GM12878 (cell line): ENCODE measurements at regions not wholly inside any gene's neighbourhood (a gene's known extent, or its start where the extent isn't known, plus 50 kb on each side); places are given as distances from the start of the nearest gene placed in this dataset.

Experiments
- ATAC-seq: fragments of 200-7000 bp; cut with Tn5 transposase; 3 replicates; pipeline ENCODE4 v1.9.1; 2020; ENCODE audit warnings: mild to moderate bottlenecking, moderate library complexity
- BruUV-seq: library from RNA; stranded (reverse); fragments of 400-500 nt; replicated peaks from 2 replicates; lab custom pipeline; 2021; lab: Mats Ljungman, UMichigan
- CTCF ChIA-PET: fragments of 300-600 bp; sonication (Branson Sonifier 250); formaldehyde crosslinking; extraction: SDS; loops from one replicate; lab custom pipeline; 2021; ENCODE audit warnings: inconsistent platforms; lab: Yijun Ruan, JAX
- POLR2A ChIA-PET: fragments of 350-600 bp; formaldehyde crosslinking; extraction: SDS; loops from one replicate; lab custom pipeline; 2021; ENCODE audit warnings: inconsistent platforms; lab: Charles Lee
- RAD21 ChIA-PET: fragments of 300-600 bp; sonication (Branson Sonifier 250); formaldehyde crosslinking; loops from one replicate; lab custom pipeline; 2023; ENCODE audit warnings: antibody characterized with exemption; ENCODE audit not compliant: unreplicated experiment; lab: Charles Lee
- SMC1A ChIA-PET: fragments of 300-600 bp; sonication (Branson Sonifier 250); formaldehyde crosslinking; loops from one replicate; lab custom pipeline; 2023; ENCODE audit not compliant: unreplicated experiment, uncharacterized antibody; lab: Charles Lee
- DNase-seq: peaks from one replicate; pipeline ENCODE4 v3.0.0-alpha.2; 2011; ENCODE audit warnings: low read depth, low spot score
- FAIRE-seq: peaks from 3 replicates; lab custom pipeline; 2011; peaks lifted over from hg19 to GRCh38; lab: Jason Lieb, UNC
- H2AFZ ChIP-seq: 2 replicates; pipeline ENCODE4 v1.6.0; 2011; ENCODE audit warnings: low read depth, low read length, control low read depth; ENCODE audit not compliant: control insufficient read depth
- H3K27ac ChIP-seq: 2 replicates; pipeline ENCODE4 v1.5.1; 2011; ENCODE audit warnings: control low read depth; ENCODE audit not compliant: control insufficient read depth, insufficient read depth
- H3K27me3 ChIP-seq, 2 experiments: replicated peaks in 1 of 2; 2 replicates each; pipeline versions ENCODE4 v1.6.0 to v1.6.1; 2011; ENCODE audit warnings: low read length in 1 of 2; ENCODE audit not compliant: control insufficient read depth in 2 of 2, insufficient read depth in 2 of 2
- H3K36me3 ChIP-seq, 2 experiments: 2 replicates each; pipeline ENCODE4 v1.5.1; 2011; ENCODE audit warnings: low read length in 1 of 2; ENCODE audit not compliant: control insufficient read depth in 2 of 2, insufficient read depth in 2 of 2
- H3K4me1 ChIP-seq: 2 replicates; pipeline ENCODE4 v1.6.1; 2011; ENCODE audit warnings: mild to moderate bottlenecking, low read length, moderate library complexity, mixed read lengths; ENCODE audit not compliant: control insufficient read depth, insufficient read depth
- H3K4me2 ChIP-seq: 2 replicates; pipeline ENCODE4 v1.6.0; 2011; ENCODE audit warnings: control low read depth; ENCODE audit not compliant: control insufficient read depth, insufficient read depth
- H3K4me3 ChIP-seq: fragments of 200-600 bp; sonication (generic); 2 replicates; pipeline ENCODE4 v1.5.1; 2016
- H3K79me2 ChIP-seq: 2 replicates; pipeline ENCODE4 v1.6.0; 2011; ENCODE audit warnings: low read length; ENCODE audit not compliant: control insufficient read depth, insufficient read depth
- H3K9ac ChIP-seq: 2 replicates; pipeline ENCODE4 v1.8.0; 2011; ENCODE audit warnings: low read length, control low read depth, mixed read lengths; ENCODE audit not compliant: control insufficient read depth, insufficient read depth
- H3K9me3 ChIP-seq: replicated peaks from 3 replicates; pipeline ENCODE4 v1.5.1; 2011; ENCODE audit warnings: mild to moderate bottlenecking, low read length; ENCODE audit not compliant: control insufficient read depth, insufficient read depth
- H4K20me1 ChIP-seq: 2 replicates; pipeline ENCODE4 v1.6.0; 2011; ENCODE audit not compliant: control insufficient read depth, insufficient read depth
- ASH2L ChIP-seq: fragments of 300-600, 200-600 bp; sonication (generic); IDR thresholded peaks from 2 replicates; pipeline ENCODE4 v1.6.1; 2017; ENCODE audit warnings: low read depth, mild to moderate bottlenecking, borderline replicate concordance
- BCL3 ChIP-seq: IDR thresholded peaks from 2 replicates; pipeline ENCODE4 v1.6.1; 2011; ENCODE audit warnings: borderline replicate concordance, low read depth, mild to moderate bottlenecking, moderate library complexity, low read length; ENCODE audit not compliant: insufficient read depth, poor library complexity, severe bottlenecking
- DPF2 ChIP-seq: fragments of 450-650 bp; IDR thresholded peaks from 2 replicates; pipeline ENCODE4 v1.6.1; 2017; ENCODE audit warnings: mild to moderate bottlenecking
- EED ChIP-seq: sonication (generic); IDR thresholded peaks from 2 replicates; pipeline ENCODE4 v1.6.1; 2016; ENCODE audit warnings: antibody characterized with exemption, low read depth
- EGR1 ChIP-seq, 2 experiments: IDR thresholded peaks; 1 replicate in 1 of 2; 2 replicates in 1 of 2; pipeline ENCODE4 v1.6.1; 2011 to 2012; ENCODE audit warnings: low read depth in 2 of 2, low read length in 2 of 2, borderline replicate concordance in 1 of 2, mild to moderate bottlenecking in 1 of 2, moderate library complexity in 1 of 2
- EP300 ChIP-seq, 2 experiments: fragments of 150-350 bp in 1 of 2; IDR thresholded peaks; 2 replicates each; pipeline ENCODE4 v1.6.1; 2011 to 2012; ENCODE audit warnings: low read depth in 2 of 2, low read length in 2 of 2, borderline replicate concordance in 1 of 2, improper control_type of control experiment in 1 of 2, inconsistent platforms in 1 of 2; ENCODE audit not compliant: control insufficient read depth in 1 of 2
- ESRRA ChIP-seq: IDR thresholded peaks from 2 replicates; pipeline ENCODE4 v1.6.1; 2012; ENCODE audit warnings: mild to moderate bottlenecking, low read length, improper control_type of control experiment
- FOXK2 ChIP-seq: fragments of 450-650 bp; IDR thresholded peaks from 2 replicates; pipeline ENCODE4 v1.6.1; 2017; ENCODE audit warnings: mild to moderate bottlenecking, moderate library complexity
- HCFC1 ChIP-seq: fragments of 150-350 bp; IDR thresholded peaks from 2 replicates; pipeline ENCODE4 v1.6.1; 2014; ENCODE audit warnings: low read length
- IRF3 ChIP-seq: fragments of 450-650 bp; IDR thresholded peaks from 2 replicates; pipeline ENCODE4 v1.6.1; 2014; ENCODE audit warnings: mild to moderate bottlenecking
- NBN ChIP-seq: fragments of 450-650 bp; IDR thresholded peaks from 2 replicates; pipeline ENCODE4 v1.6.1; 2016
- SIN3A ChIP-seq: IDR thresholded peaks from 2 replicates; pipeline ENCODE4 v1.6.1; 2012; ENCODE audit warnings: low read depth, low read length, improper control_type of control experiment
- SPI1 ChIP-seq: IDR thresholded peaks from 2 replicates; pipeline ENCODE4 v1.6.1; 2011; ENCODE audit warnings: low read depth, mild to moderate bottlenecking, low read length, moderate library complexity, borderline replicate concordance; ENCODE audit not compliant: insufficient read depth
- ZBED1 ChIP-seq: IDR thresholded peaks from 2 replicates; pipeline ENCODE4 v1.6.1; 2016; ENCODE audit warnings: borderline replicate concordance
- ZSCAN29 ChIP-seq: fragments of 450-650 bp; IDR thresholded peaks from 2 replicates; pipeline ENCODE4 v1.6.1; 2017; ENCODE audit warnings: mild to moderate bottlenecking, moderate library complexity
- WGBS: methylation state at CpG from one replicate; pipeline ENCODE4 v1.1.6; 2016; ENCODE audit warnings: low lambda C conversion rate; ENCODE audit not compliant: insufficient replicate concordance, insufficient coverage; ENCODE audit errors: missing lambda C conversion rate; 5-methylcytosine and 5-hydroxymethylcytosine counted together
- in situ Hi-C: fragments of 300-500 bp; cut with MboI; formaldehyde crosslinking; loops from 9 replicates; pipeline ENCODE4 v1.14.3; 2018; ENCODE audit warnings: mixed read lengths
- intact Hi-C: fragments of 100-400 bp; cut with micrococcal nuclease; formaldehyde crosslinking; loops from one replicate; pipeline ENCODE4 v1.14.2; 2022; ENCODE audit not compliant: unreplicated experiment

- TF ChIP-seq EGR1 (IDR thresholded peaks at IDR 0.05; ENCODE audit: borderline replicate concordance in 1 of 2, low read depth in 2 of 2, low read length in 2 of 2), result no peak
- TF ChIP-seq HCFC1, result no peak
- no peak for TF ChIP-seq DPF2
- no peak for TF ChIP-seq EED
These were observed 254.4 kb downstream of the SLC4A3 start (continued) for GRCh38 chr2:219881851-219882250.

GRCh38 chr2:219886615-219887014 is 259.2 kb downstream of the SLC4A3 start:
- Histone ChIP-seq H3K27me3 (no peaks in the 10 kb centered on the region), H2AFZ (no peak overlapping the region), H3K79me2 (no peaks in the 10 kb centered on the region), H3K9me3 (no peaks in the 10 kb centered on the region), H3K4me3 (no peak overlapping the region), H4K20me1 (no peaks in the 10 kb centered on the region), H3K36me3 (no peaks in the 10 kb centered on the region), H3K27ac (no peak overlapping the region), H3K4me2 (no peak overlapping the region), H3K9ac (no peak overlapping the region), H3K4me1 (no peaks in the 10 kb centered on the region)
- SMC1A ChIA-PET, result interaction anchor here (1.0 kb wide), 1 partner anchor 9 kb away, joined by 3 read pairs; no protein-coding TSS in a partner anchor
- no peak for DNase-seq
- 45% methylated on average over 2 of the region's 2 CpGs for WGBS
- CTCF ChIA-PET, result interaction anchor here (0.7 kb wide), 1 partner anchor 112 kb away, joined by 9 read pairs; no protein-coding TSS in a partner anchor
- no peak for ATAC-seq
- BruUV-seq, result no TSS peak
- intact Hi-C loops (no loop called here), in situ Hi-C loops (no loop called here)
- RAD21 ChIA-PET, result no interaction called here
- TF ChIP-seq EP300 (IDR thresholded peaks at IDR 0.05; ENCODE audit: borderline replicate concordance in 1 of 2, control insufficient read depth in 1 of 2, low read depth in 2 of 2, low read length in 2 of 2), result no peak
- TF ChIP-seq SIN3A, result no peak
- TF ChIP-seq NBN, result no peak
- no peak for TF ChIP-seq IRF3
- no peak for TF ChIP-seq SPI1
- no peak for TF ChIP-seq ASH2L
- no peak for TF ChIP-seq ZBED1
- no peak for TF ChIP-seq ESRRA
- TF ChIP-seq BCL3, result no peak
- no peak for TF ChIP-seq FOXK2
- no peak for TF ChIP-seq HCFC1
- no peak for TF ChIP-seq ZSCAN29
- no peak for FAIRE-seq
- POLR2A ChIA-PET, result no interaction called here
